Common myeloid progenitor, CD34-positive (primary cell): ENCODE measurements at regions not wholly inside any gene's neighbourhood (a gene's known extent, or its start where the extent isn't known, plus 50 kb on each side); places are given as distances from the start of the nearest gene placed in this dataset.

ENCODE experiments used
- CTCF ChIA-PET: fragments of 350-600 bp; sonication (Branson Sonifier 250); formaldehyde crosslinking; loops from one replicate; lab custom pipeline; 2021; ENCODE audit warnings: antibody characterized with exemption; lab: Charles Lee
- POLR2A ChIA-PET: fragments of 350-600 bp; sonication (Branson Sonifier 250); formaldehyde crosslinking; loops from one replicate; lab custom pipeline; 2021; ENCODE audit warnings: antibody characterized with exemption; lab: Charles Lee
- DNase-seq, 3 donors: peaks; one replicate each; pipeline versions ENCODE4 v3.0.0 to v3.0.0-alpha.2; 2013
- H3K27ac ChIP-seq, 2 experiments: 1 replicate in 1 of 2; 2 replicates in 1 of 2; pipeline ENCODE4 v1.7.0; 2013; ENCODE audit warnings: inconsistent platforms in 2 of 2, low read length in 2 of 2, mild to moderate bottlenecking in 2 of 2, low read depth in 1 of 2, moderate library complexity in 1 of 2; ENCODE audit not compliant: severe bottlenecking in 2 of 2, insufficient read depth in 1 of 2, poor library complexity in 1 of 2
- H3K27me3 ChIP-seq, 5 experiments: replicated peaks in 2 of 5; 1 replicate in 3 of 5; 2 replicates in 2 of 5; pipeline versions ENCODE4 v1.6.1 to v1.7.0; 2013; ENCODE audit warnings: low read length in 4 of 5, mild to moderate bottlenecking in 2 of 5, moderate library complexity in 2 of 5, inconsistent platforms in 1 of 5; ENCODE audit not compliant: insufficient read depth in 5 of 5, control insufficient read depth in 4 of 5
- H3K36me3 ChIP-seq, 4 experiments: 1 replicate in 2 of 4; 2 replicates in 2 of 4; pipeline versions ENCODE4 v1.6.1 to v1.7.0; 2013; ENCODE audit warnings: low read length in 3 of 4, control low read depth in 1 of 4, mild to moderate bottlenecking in 1 of 4; ENCODE audit not compliant: control insufficient read depth in 4 of 4, insufficient read depth in 4 of 4
- H3K4me1 ChIP-seq, 4 experiments: 1 replicate in 3 of 4; 2 replicates in 1 of 4; pipeline versions ENCODE4 v1.6.1 to v1.7.1; 2013; ENCODE audit warnings: low read length in 3 of 4, mild to moderate bottlenecking in 3 of 4, control low read depth in 1 of 4, inconsistent platforms in 1 of 4, moderate library complexity in 1 of 4; ENCODE audit not compliant: control insufficient read depth in 4 of 4, insufficient read depth in 4 of 4; ENCODE audit errors: control extremely low read depth in 1 of 4
- H3K4me3 ChIP-seq, 7 experiments: 1 replicate in 4 of 7; 2 replicates in 3 of 7; pipeline versions ENCODE4 v1.5.1 to v1.7.0; 2013; ENCODE audit warnings: mild to moderate bottlenecking in 7 of 7, low read length in 6 of 7, moderate library complexity in 6 of 7, inconsistent platforms in 2 of 7, low read depth in 2 of 7, control low read depth in 1 of 7; ENCODE audit not compliant: insufficient read depth in 4 of 7, control insufficient read depth in 1 of 7; ENCODE audit errors: extremely low read depth in 1 of 7
- H3K9me3 ChIP-seq, 5 experiments: 1 replicate in 4 of 5; 2 replicates in 1 of 5; pipeline versions ENCODE4 v1.6.1 to v1.7.1; 2013; ENCODE audit warnings: low read length in 4 of 5, mild to moderate bottlenecking in 2 of 5, inconsistent platforms in 1 of 5, low read depth in 1 of 5, moderate library complexity in 1 of 5; ENCODE audit not compliant: control insufficient read depth in 4 of 5, insufficient read depth in 2 of 5; ENCODE audit errors: control extremely low read depth in 1 of 5
- WGBS: methylation state at CpG from one replicate; pipeline ENCODE4 v1.1.5; 2013; ENCODE audit not compliant: insufficient coverage; 5-methylcytosine and 5-hydroxymethylcytosine counted together

- CTCF ChIA-PET = no interaction called here
- Histone ChIP-seq H3K9me3 (peaks cover 0 to 15% (median 4%) of the 10 kb centered on the region in 5 experiments), H3K36me3 (no peaks in the 10 kb centered on the region), H3K4me3 (no peak overlapping the region), H3K4me1 (no peaks in the 10 kb centered on the region), H3K27ac (no peak overlapping the region), H3K27me3 (peaks cover 0 to 3% (median 0%) of the 10 kb centered on the region in 5 experiments)
- no CpG with 5 or more reads among the region's 1 CpG for WGBS
- DNase-seq = no peak
- POLR2A ChIA-PET = no interaction called here
These were observed 206.6 kb downstream of the PALM2AKAP2 start for GRCh38 chr9:109986521-109986991.

GRCh38 chr9:109989296-109989695 is 209.3 kb downstream of the PALM2AKAP2 start:
- H3K27ac ChIP-seq = no peak overlapping the region
- ChIA-PET POLR2A (no interaction called here), CTCF (no interaction called here)
- H3K9me3 ChIP-seq = peaks cover 0 to 13% (median 4%) of the 10 kb centered on the region in 5 experiments
- peaks cover 0 to 3% (median 0%) of the 10 kb centered on the region in 5 experiments for H3K27me3 ChIP-seq
- no peaks in the 10 kb centered on the region for H3K36me3 ChIP-seq
- no peak overlapping the region for H3K4me3 ChIP-seq
- 89% methylated on average over 2 of the region's 3 CpGs for WGBS
- H3K4me1 ChIP-seq = no peaks in the 10 kb centered on the region
- no peak for DNase-seq

GRCh38 chr9:109990541-109990940 is 210.5 kb downstream of the PALM2AKAP2 start:
- WGBS = 86% methylated on average over 4 of the region's 4 CpGs
- no peak for DNase-seq
- no peak overlapping the region for H3K4me3 ChIP-seq

DNA sequence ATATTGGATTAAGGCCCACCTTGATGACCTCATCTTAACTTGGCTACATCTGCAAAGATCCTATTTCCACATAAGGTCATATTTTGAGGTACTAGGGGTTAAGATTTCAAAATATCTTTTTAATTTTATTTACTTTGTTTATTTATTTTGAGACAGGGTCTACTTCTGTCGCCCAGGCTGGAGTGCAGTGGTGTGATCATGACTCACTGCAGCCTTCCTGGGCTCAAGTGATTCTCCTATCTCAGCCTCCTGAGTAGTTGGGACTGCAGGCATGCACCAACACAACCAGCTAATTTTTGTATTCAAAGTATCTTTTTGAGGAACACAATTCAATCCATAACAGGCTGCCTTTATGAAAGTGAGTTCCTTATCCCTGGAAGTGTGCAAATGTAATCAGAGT is 212.3 kb downstream of the PALM2AKAP2 start:
- ChIA-PET POLR2A (no interaction called here), CTCF (no interaction called here)
- no CpG with 5 or more reads among the region's 1 CpG for WGBS

More at GRCh38 chr9:109990541-109990940, 210.5 kb downstream of the PALM2AKAP2 start:
- CTCF ChIA-PET = no interaction called here
- POLR2A ChIA-PET = no interaction called here
- Histone ChIP-seq H3K4me1 (no peaks in the 10 kb centered on the region), H3K36me3 (no peaks in the 10 kb centered on the region), H3K9me3 (peaks cover 0 to 13% (median 4%) of the 10 kb centered on the region in 5 experiments), H3K27me3 (peaks cover 0 to 3% (median 0%) of the 10 kb centered on the region in 5 experiments), H3K27ac (no peak overlapping the region)

DNA sequence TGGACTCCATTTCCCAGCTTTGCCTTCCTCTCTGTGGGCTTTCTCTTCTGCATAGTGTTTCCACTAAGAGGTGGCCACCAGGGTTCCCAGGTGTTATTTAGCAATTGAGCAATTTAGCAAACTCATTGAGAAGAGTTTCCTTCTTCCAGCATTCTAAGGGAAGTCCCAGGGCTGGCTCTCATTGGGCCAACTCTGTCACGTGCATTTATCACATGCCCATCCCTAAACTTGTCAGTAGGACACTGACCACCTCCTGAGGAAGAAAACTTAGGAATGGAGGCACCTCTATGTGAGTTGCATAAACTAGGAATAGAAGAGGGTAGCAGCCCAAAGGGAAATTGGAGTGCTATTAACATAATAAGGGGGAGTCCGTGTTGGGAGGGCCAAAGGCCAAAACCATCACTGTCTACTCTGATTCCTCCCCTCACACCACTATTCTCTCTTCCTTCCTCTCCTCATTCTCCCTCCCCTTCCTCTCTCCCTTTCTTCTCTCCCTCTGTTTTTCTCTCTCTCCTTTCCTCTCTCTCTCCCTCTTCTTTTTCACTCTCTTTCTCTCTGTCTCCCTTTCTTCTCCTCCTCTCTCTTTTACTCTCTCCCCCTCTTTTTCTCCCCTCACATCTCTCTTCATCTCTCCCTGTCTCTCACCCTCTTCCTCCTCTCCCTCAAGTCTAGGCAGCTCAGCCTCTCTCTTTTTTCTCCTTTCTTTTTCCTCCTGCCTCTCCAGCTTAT is 213.4 kb downstream of the PALM2AKAP2 start:
- Histone ChIP-seq H3K36me3 (no peaks in the 10 kb centered on the region), H3K4me3 (no peak overlapping the region), H3K4me1 (no peaks in the 10 kb centered on the region), H3K27ac (no peak overlapping the region), H3K27me3 (peaks cover 0 to 3% (median 0%) of the 10 kb centered on the region in 5 experiments), H3K9me3 (peaks cover 0 to 8% (median 4%) of the 10 kb centered on the region in 5 experiments)
- DNase-seq = no peak
- POLR2A ChIA-PET = no interaction called here
- CTCF ChIA-PET = no interaction called here
- WGBS = 100% methylated on average over 1 of the region's 2 CpGs

More for the DNA sequence above, 212.3 kb downstream of the PALM2AKAP2 start:
- no peak overlapping the region for H3K27ac ChIP-seq
- H3K4me3 ChIP-seq = no peak overlapping the region
- H3K27me3 ChIP-seq = peaks cover 0 to 3% (median 0%) of the 10 kb centered on the region in 5 experiments
- H3K9me3 ChIP-seq = peaks cover 0 to 13% (median 4%) of the 10 kb centered on the region in 5 experiments
- no peaks in the 10 kb centered on the region for H3K36me3 ChIP-seq
- DNase-seq = no peak
- H3K4me1 ChIP-seq = no peaks in the 10 kb centered on the region

DNA sequence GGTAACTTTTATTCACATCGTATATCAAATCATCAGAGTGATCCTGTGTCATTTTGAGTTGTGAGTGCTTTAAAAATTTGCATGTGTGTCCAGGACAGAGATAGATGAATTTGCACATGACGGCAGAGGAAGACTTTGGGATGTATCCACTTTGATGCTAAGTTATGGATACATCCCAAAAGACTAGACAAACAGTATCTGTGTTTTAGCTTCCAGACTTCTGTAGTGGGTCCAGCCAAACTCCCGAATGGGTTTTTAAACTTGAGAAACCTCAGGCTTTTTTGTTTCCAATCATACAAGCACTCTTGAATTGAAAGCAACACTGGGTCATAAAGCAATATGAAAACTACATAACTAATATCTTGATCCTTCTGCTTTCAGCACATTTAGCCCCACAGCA is 213.8 kb downstream of the C9orf152 start:
- ChIA-PET CTCF (no interaction called here), POLR2A (no interaction called here)
- H3K27me3 ChIP-seq = peaks cover 0 to 3% (median 0%) of the 10 kb centered on the region in 5 experiments
- no peak overlapping the region for H3K4me3 ChIP-seq
- no peak overlapping the region for H3K27ac ChIP-seq
- H3K4me1 ChIP-seq = no peaks in the 10 kb centered on the region
- 95% methylated on average over 2 of the region's 3 CpGs for WGBS
- H3K36me3 ChIP-seq = no peaks in the 10 kb centered on the region
- DNase-seq = no peak
- H3K9me3 ChIP-seq = peaks cover 0 to 3% (median 2%) of the 10 kb centered on the region in 5 experiments

GRCh38 chr9:109996936-109997580 is 210.9 kb downstream of the C9orf152 start:
- no peaks in the 10 kb centered on the region for H3K27me3 ChIP-seq
- ChIA-PET CTCF (no interaction called here), POLR2A (no interaction called here)
- no peak for DNase-seq
- no peaks in the 10 kb centered on the region for H3K36me3 ChIP-seq
- H3K4me3 ChIP-seq = no peak overlapping the region
- WGBS = 100% methylated on average over 3 of the region's 7 CpGs
- H3K27ac ChIP-seq = no peak overlapping the region
- no peaks in the 10 kb centered on the region for H3K4me1 ChIP-seq
- no peaks in the 10 kb centered on the region for H3K9me3 ChIP-seq
